ENCODE measurements at regions not wholly inside any gene's neighbourhood (a gene's known extent, or its start where the extent isn't known, plus 50 kb on each side); places are given as distances from the start of the nearest gene placed in this dataset.

GRCh38 chr5:99747342-99747741 is 787.8 kb upstream of the FAM174A start:
- TF ChIP-seq CTCF (conservative IDR thresholded peaks at IDR 0.05; ENCODE audit: low read depth, low read length): no peak
- TF ChIP-seq EZH2 (IDR thresholded peaks at IDR 0.05; ENCODE audit: low read length, unreplicated experiment): no peak
- TF ChIP-seq EZH2phosphoT487 (IDR thresholded peaks at IDR 0.05; ENCODE audit: borderline replicate concordance, low read length): no peak

All from PC-3 (cell line).